HCT116 (cell line): ENCODE measurements at regions not wholly inside any gene's neighbourhood (a gene's known extent, or its start where the extent isn't known, plus 50 kb on each side); places are given as distances from the start of the nearest gene placed in this dataset.

Experiments used
- ATAC-seq: fragments of 200-7000 bp; cut with Tn5 transposase; 2 replicates; pipeline ENCODE4 v1.9.1; 2020; ENCODE audit warnings: mild to moderate bottlenecking, moderate library complexity
- BruUV-seq: library from RNA; stranded (reverse); fragments of 400-500 nt; replicated peaks from 2 replicates; lab custom pipeline; 2021; lab: Mats Ljungman, UMichigan
- CTCF ChIA-PET: fragments of 300-600 bp; sonication (Branson Sonifier 250); formaldehyde crosslinking; loops from one replicate; lab custom pipeline; 2021; ENCODE audit warnings: antibody characterized with exemption; lab: Charles Lee
- POLR2A ChIA-PET: fragments of 300-600, 350-600 bp; sonication (Branson Sonifier 250); formaldehyde crosslinking; loops from one replicate; lab custom pipeline; 2021; ENCODE audit warnings: antibody characterized with exemption; lab: Charles Lee
- RAD21 ChIA-PET, 2 experiments: fragments of 300-600 bp; sonication (Branson Sonifier 250); formaldehyde crosslinking; loops; one replicate each; lab custom pipeline; 2023; ENCODE audit warnings: low total read pairs in 2 of 2; ENCODE audit not compliant: uncharacterized antibody in 2 of 2, unreplicated experiment in 2 of 2, low non-redundant PET in 1 of 2; lab: Charles Lee
- DNase-seq: peaks from one replicate; pipeline ENCODE4 v3.0.0-alpha.2; 2010; ENCODE audit warnings: low read depth, low spot score
- H2AFZ ChIP-seq: fragments of 200-600 bp; shearing (Covaris generic), sonication (generic); 2 replicates; pipeline ENCODE4 v1.6.1; 2017; ENCODE audit warnings: low read depth, mixed run types, mixed read lengths, antibody characterized with exemption, low read length; ENCODE audit not compliant: poor library complexity, severe bottlenecking
- H3K27ac ChIP-seq: 2 replicates; pipeline ENCODE4 v1.5.1; 2012; ENCODE audit warnings: low read depth, low read length
- H3K27me3 ChIP-seq: fragments of 200-600 bp; sonication (generic); 2 replicates; pipeline ENCODE4 v1.6.1; 2016; ENCODE audit warnings: mixed run types, low read length, mixed read lengths; ENCODE audit not compliant: insufficient read depth
- H3K36me3 ChIP-seq, 2 experiments: fragments of 200-500 bp in 1 of 2; fragments of 200-600 bp in 1 of 2; sonication (Bioruptor generic) in 1 of 2; sonication (generic) in 1 of 2; 2 replicates each; pipeline versions ENCODE4 v1.5.1 to v1.6.1; 2014 to 2016; ENCODE audit warnings: low read length in 2 of 2, inconsistent platforms in 1 of 2, mixed read lengths in 1 of 2, mixed run types in 1 of 2; ENCODE audit not compliant: insufficient read depth in 2 of 2, control insufficient read depth in 1 of 2
- H3K4me1 ChIP-seq, 2 experiments: fragments of 200-600 bp in 1 of 2; sonication (generic) in 1 of 2; 2 replicates each; pipeline versions ENCODE4 v1.5.1 to v1.6.1; 2012 to 2017; ENCODE audit warnings: low read length in 2 of 2, inconsistent platforms in 1 of 2, mild to moderate bottlenecking in 1 of 2, mixed read lengths in 1 of 2, mixed run types in 1 of 2, moderate library complexity in 1 of 2; ENCODE audit not compliant: insufficient read depth in 2 of 2, control insufficient read depth in 1 of 2
- H3K4me2 ChIP-seq: fragments of 200-600 bp; sonication (generic); 2 replicates; pipeline ENCODE4 v1.6.1; 2017; ENCODE audit warnings: mixed run types, low read length, mixed read lengths
- H3K4me3 ChIP-seq, 2 experiments: fragments of 200-600 bp in 1 of 2; sonication (generic) in 1 of 2; replicated peaks in 1 of 2; 2 replicates each; pipeline ENCODE4 v1.5.1; 2011 to 2016; ENCODE audit warnings: low read length in 2 of 2, control low read depth in 1 of 2, low read depth in 1 of 2, mild to moderate bottlenecking in 1 of 2, mixed read lengths in 1 of 2, mixed run types in 1 of 2
- H3K79me2 ChIP-seq: fragments of 200-600 bp; sonication (generic); 2 replicates; pipeline ENCODE4 v1.6.1; 2017; ENCODE audit warnings: mild to moderate bottlenecking, mixed run types, low read length, moderate library complexity, mixed read lengths; ENCODE audit not compliant: insufficient read depth
- H3K9ac ChIP-seq: fragments of 200-600 bp; sonication (generic); 2 replicates; pipeline ENCODE4 v1.6.1; 2016; ENCODE audit warnings: low read length, mixed read lengths
- H3K9me2 ChIP-seq: fragments of 200-600 bp; sonication (generic), shearing (Covaris generic); 2 replicates; pipeline ENCODE4 v1.6.1; 2017; ENCODE audit warnings: mixed run types, mild to moderate bottlenecking, moderate library complexity; ENCODE audit not compliant: insufficient read depth
- H3K9me3 ChIP-seq, 2 experiments: fragments of 200-500 bp in 1 of 2; fragments of 200-600 bp in 1 of 2; sonication (Bioruptor generic) in 1 of 2; sonication (generic) in 1 of 2; 2 replicates each; pipeline ENCODE4 v1.6.1; 2014 to 2017; ENCODE audit warnings: low read length in 2 of 2, mixed read lengths in 2 of 2, inconsistent platforms in 1 of 2, low read depth in 1 of 2, mild to moderate bottlenecking in 1 of 2, mixed run types in 1 of 2, moderate library complexity in 1 of 2; ENCODE audit not compliant: control insufficient read depth in 1 of 2, insufficient read depth in 1 of 2
- H4K20me1 ChIP-seq: fragments of 200-600 bp; sonication (generic), shearing (Covaris generic); 2 replicates; pipeline ENCODE4 v1.6.1; 2017; ENCODE audit warnings: mixed run types, mild to moderate bottlenecking, moderate library complexity; ENCODE audit not compliant: insufficient read depth
- CBX3 ChIP-seq: IDR thresholded peaks from 2 replicates; pipeline ENCODE4 v1.6.1; 2012; ENCODE audit warnings: low read depth
- CEBPB ChIP-seq: IDR thresholded peaks from 2 replicates; pipeline ENCODE4 v1.6.1; 2012; ENCODE audit warnings: low read depth
- EGR1 ChIP-seq: IDR thresholded peaks from 2 replicates; pipeline ENCODE4 v1.6.1; 2012; ENCODE audit warnings: low read depth
- EZH2phosphoT487 ChIP-seq: fragments of 200-600 bp; IDR thresholded peaks from 2 replicates; pipeline ENCODE4 v1.6.1; 2018; ENCODE audit warnings: antibody characterized with exemption, borderline replicate concordance
- FOSL1 ChIP-seq: IDR thresholded peaks from 2 replicates; pipeline ENCODE4 v1.6.1; 2012; ENCODE audit warnings: low read depth
- POLR2AphosphoS5 ChIP-seq: IDR thresholded peaks from 2 replicates; pipeline ENCODE4 v1.6.1; 2011; ENCODE audit warnings: mild to moderate bottlenecking, low read depth, low read length, moderate library complexity
- RAD21 ChIP-seq: IDR thresholded peaks from 2 replicates; pipeline ENCODE4 v1.6.1; 2012; ENCODE audit warnings: low read depth, mild to moderate bottlenecking
- SIN3A ChIP-seq: IDR thresholded peaks from 2 replicates; pipeline ENCODE4 v1.6.1; 2012; ENCODE audit warnings: low read depth
- SP1 ChIP-seq: IDR thresholded peaks from 2 replicates; pipeline ENCODE4 v1.6.1; 2012; ENCODE audit warnings: low read depth
- SRF ChIP-seq: IDR thresholded peaks from 2 replicates; pipeline ENCODE4 v1.6.1; 2012; ENCODE audit warnings: low read depth
- TCF7L2 ChIP-seq: IDR thresholded peaks from 2 replicates; pipeline ENCODE4 v1.7.0; 2011; ENCODE audit warnings: borderline replicate concordance, inconsistent platforms; ENCODE audit not compliant: insufficient read depth, insufficient read length; ENCODE audit errors: extremely low read depth
- YY1 ChIP-seq: IDR thresholded peaks from 2 replicates; pipeline ENCODE4 v1.6.1; 2011; ENCODE audit warnings: low read length, low read depth, moderate library complexity, mild to moderate bottlenecking; ENCODE audit not compliant: insufficient replicate concordance; ENCODE audit errors: extremely low read depth
- ZNF274 ChIP-seq: fragments of 200-500 bp; sonication (Bioruptor generic); IDR thresholded peaks from 2 replicates; pipeline ENCODE4 v1.6.1; 2014; ENCODE audit warnings: mild to moderate bottlenecking, low read depth, low read length, inconsistent platforms
- intact Hi-C: fragments of 100-400 bp; cut with micrococcal nuclease; formaldehyde crosslinking; loops from 2 replicates; pipeline ENCODE4 v1.10.0; 2022
- TF ChIP-seq, protein P1 (sequence below): IDR thresholded peaks from 2 replicates; pipeline ENCODE4 v1.6.1; 2012; ENCODE audit warnings: low read depth
- TF ChIP-seq, protein P2 (sequence below): IDR thresholded peaks from 2 replicates; pipeline ENCODE4 v1.6.1; 2012

DNA sequence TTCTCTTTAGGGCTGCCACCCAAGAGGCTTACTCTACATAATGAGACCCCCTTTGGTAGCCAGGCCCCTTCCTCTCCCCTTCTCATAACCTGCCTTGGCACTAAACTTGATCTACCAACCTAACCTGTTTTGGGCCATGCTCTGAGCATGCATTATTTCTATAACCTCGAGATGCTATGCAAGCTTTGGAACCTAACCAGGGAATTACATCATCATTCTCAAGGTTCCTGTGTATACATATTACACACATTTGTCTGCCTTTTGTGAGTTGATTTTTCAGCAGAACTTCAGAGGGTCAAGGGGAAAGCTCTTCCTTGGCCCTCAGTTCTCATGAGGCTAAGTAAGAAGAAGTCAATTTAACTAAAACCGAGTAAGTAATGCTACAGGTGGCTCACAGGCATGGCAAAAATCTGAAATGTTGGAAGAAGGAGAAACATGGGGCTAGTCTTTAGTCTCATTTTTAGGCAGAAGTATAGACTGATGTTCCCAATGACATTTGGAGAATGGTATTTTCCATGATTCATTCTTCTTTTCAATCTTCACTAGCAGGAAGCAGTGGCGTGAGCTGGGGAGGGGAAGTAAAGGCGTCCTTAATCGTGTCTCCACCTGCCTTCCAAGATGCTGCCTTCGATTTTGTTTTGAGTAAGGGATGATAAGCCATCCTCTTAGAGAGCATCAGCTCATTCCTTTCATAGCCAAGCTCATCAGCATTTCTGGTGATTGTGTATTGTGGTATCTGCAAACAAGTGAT, 308.4 kb downstream of the ABCC12 start:
- Histone ChIP-seq H3K9me3 (no peaks in the 10 kb centered on the region), H3K79me2 (no peaks in the 10 kb centered on the region), H3K4me2 (no peak overlapping the region), H3K36me3 (no peaks in the 10 kb centered on the region), H2AFZ (no peak overlapping the region), H3K4me3 (no peak overlapping the region), H4K20me1 (no peaks in the 10 kb centered on the region), H3K9me2 (no peaks in the 10 kb centered on the region), H3K27ac (no peak overlapping the region), H3K27me3 (peaks cover 18% of the 10 kb centered on the region), H3K9ac (no peak overlapping the region), H3K4me1 (no peaks in the 10 kb centered on the region)
- ATAC-seq = no peak
- TF ChIP-seq EZH2phosphoT487 (no peak), CBX3 (no peak), EGR1 (no peak), POLR2AphosphoS5 (no peak), YY1 (no peak), SIN3A (no peak), RAD21 (no peak)
- CTCF ChIA-PET = no interaction called here
- DNase-seq = no peak
- intact Hi-C loops = no loop called here
- RAD21 ChIA-PET = no interaction called here
- POLR2A ChIA-PET = no interaction called here
- no TSS peak for BruUV-seq

DNA sequence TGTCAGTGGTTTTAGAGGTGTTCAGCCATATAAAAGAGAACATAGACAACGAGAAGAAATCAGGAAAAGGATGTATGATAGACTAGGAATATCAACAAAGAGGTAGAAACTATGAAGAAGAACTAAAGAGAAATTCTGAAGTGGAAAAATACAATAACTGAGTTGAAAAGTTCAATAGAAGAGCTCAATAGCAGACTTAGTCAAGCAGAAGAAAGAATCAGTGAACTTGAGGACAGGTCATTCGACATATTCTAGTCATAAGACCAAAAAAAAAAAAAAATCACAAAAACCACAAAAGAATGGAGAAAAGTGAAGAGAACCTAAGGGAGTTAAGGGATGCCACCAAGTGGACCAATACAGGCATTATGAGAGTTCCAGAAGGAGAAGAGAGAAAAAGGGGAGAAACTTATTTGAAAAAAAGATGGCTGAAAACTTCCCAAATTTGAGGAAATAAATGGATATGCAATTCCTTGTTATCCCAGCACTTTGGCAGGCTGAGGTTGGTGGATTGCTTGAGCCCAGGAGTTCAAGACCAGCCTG, 321.2 kb downstream of the ABCC12 start:
- Histone ChIP-seq H3K9me2 (peaks cover 3% of the 10 kb centered on the region; the same call in 1 of the 2 replicates), H3K9ac (no peak overlapping the region), H3K36me3 (no peaks in the 10 kb centered on the region), H3K4me1 (no peaks in the 10 kb centered on the region), H3K27me3 (no peaks in the 10 kb centered on the region), H3K4me2 (no peak overlapping the region), H3K79me2 (no peaks in the 10 kb centered on the region), H3K27ac (no peak overlapping the region), H3K4me3 (no peak overlapping the region), H3K9me3 (0 out of 4 replicates have a peak, but pooled peaks cover 0 to 6% of the 10 kb centered on the region in 2 experiments), H2AFZ (no peak overlapping the region), H4K20me1 (no peaks in the 10 kb centered on the region)
- POLR2A ChIA-PET = no interaction called here
- ATAC-seq = no peak
- RAD21 ChIA-PET = interaction anchor here in 1 of 2 experiments (0.6 kb wide), 1 partner anchor 815 kb away, joined by 3 read pairs; no protein-coding TSS in a partner anchor
- no peak for DNase-seq
- CTCF ChIA-PET = no interaction called here
- BruUV-seq = no TSS peak
- intact Hi-C loops = no loop called here
- TF ChIP-seq, protein P1, sequence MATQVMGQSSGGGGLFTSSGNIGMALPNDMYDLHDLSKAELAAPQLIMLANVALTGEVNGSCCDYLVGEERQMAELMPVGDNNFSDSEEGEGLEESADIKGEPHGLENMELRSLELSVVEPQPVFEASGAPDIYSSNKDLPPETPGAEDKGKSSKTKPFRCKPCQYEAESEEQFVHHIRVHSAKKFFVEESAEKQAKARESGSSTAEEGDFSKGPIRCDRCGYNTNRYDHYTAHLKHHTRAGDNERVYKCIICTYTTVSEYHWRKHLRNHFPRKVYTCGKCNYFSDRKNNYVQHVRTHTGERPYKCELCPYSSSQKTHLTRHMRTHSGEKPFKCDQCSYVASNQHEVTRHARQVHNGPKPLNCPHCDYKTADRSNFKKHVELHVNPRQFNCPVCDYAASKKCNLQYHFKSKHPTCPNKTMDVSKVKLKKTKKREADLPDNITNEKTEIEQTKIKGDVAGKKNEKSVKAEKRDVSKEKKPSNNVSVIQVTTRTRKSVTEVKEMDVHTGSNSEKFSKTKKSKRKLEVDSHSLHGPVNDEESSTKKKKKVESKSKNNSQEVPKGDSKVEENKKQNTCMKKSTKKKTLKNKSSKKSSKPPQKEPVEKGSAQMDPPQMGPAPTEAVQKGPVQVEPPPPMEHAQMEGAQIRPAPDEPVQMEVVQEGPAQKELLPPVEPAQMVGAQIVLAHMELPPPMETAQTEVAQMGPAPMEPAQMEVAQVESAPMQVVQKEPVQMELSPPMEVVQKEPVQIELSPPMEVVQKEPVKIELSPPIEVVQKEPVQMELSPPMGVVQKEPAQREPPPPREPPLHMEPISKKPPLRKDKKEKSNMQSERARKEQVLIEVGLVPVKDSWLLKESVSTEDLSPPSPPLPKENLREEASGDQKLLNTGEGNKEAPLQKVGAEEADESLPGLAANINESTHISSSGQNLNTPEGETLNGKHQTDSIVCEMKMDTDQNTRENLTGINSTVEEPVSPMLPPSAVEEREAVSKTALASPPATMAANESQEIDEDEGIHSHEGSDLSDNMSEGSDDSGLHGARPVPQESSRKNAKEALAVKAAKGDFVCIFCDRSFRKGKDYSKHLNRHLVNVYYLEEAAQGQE = no peak
- TF ChIP-seq, protein P2, sequence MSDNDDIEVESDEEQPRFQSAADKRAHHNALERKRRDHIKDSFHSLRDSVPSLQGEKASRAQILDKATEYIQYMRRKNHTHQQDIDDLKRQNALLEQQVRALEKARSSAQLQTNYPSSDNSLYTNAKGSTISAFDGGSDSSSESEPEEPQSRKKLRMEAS = no peak
- no peak for TF ChIP-seq FOSL1
- TF ChIP-seq SRF = no peak
- no peak for TF ChIP-seq CBX3
- TF ChIP-seq POLR2AphosphoS5 = no peak
- TF ChIP-seq SIN3A = no peak
- no peak for TF ChIP-seq SP1
- no peak for TF ChIP-seq ZNF274
- TF ChIP-seq CEBPB = no peak
- no peak for TF ChIP-seq EZH2phosphoT487
- TF ChIP-seq TCF7L2 = no peak
